ENCODE measurements at regions not wholly inside any gene's neighbourhood (a gene's known extent, or its start where the extent isn't known, plus 50 kb on each side); places are given as distances from the start of the nearest gene placed in this dataset.
"Not testable (repeated sequence)": the region's sequence is repeated elsewhere in the genome, so short reads cannot be mapped to it uniquely, and the experiment has no call there.

GRCh38 chr12:84484798-84485197 lies 427.8 kb downstream of the SLC6A15 start:
- no peak for DNase-seq

DNA sequence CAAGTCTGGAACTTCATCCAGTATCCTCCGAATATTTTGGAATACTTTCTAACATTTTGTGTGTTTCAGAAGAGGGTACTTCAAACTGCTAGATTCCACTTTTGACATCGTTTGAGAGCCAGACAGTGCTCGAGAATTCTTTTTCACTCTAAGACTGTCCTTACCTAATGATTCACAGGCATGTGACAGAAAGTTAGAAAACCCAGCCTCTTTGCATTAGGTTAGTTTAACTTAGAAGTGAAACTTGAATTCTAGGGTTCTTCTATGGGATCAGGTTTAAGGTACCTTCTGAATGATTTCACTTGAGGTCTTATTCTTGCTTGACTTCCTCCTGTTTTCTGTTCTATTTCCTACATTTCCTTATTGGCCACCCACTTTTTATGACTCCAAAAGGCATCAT lies 431.8 kb downstream of the SLC6A15 start:
- DNase-seq, result no peak

- no peak for DNase-seq
These were observed 442.2 kb downstream of the SLC6A15 start for GRCh38 chr12:84470361-84470760.

- no peak for DNase-seq
These were observed 448.0 kb downstream of the SLC6A15 start for GRCh38 chr12:84464616-84465015.

- no peak for DNase-seq
These were observed 448.7 kb downstream of the SLC6A15 start for GRCh38 chr12:84463741-84464495.

DNA sequence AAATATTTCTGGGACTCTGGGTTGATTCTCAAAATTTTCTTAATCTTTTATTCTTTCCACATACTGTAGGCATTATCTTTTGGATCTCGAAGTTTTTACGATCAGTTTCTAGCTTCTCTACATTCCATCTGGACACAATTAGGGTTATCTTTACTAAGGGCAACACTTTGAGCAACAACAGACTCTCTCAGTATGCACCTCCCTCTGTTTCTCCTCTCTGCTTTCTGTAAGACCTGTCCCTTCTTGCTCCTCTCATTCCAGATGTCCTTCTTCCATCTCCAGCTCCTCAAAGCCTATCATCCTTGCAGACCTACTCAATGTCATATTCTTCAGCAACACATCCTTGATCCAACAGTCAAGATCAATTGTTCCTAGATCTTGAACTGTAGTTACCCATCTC lies 457.0 kb downstream of the SLC6A15 start:
- no peak for DNase-seq

- DNase-seq, result not testable (repeated sequence)
These were observed 466.1 kb downstream of the SLC6A15 start for GRCh38 chr12:84446478-84446877.

DNA sequence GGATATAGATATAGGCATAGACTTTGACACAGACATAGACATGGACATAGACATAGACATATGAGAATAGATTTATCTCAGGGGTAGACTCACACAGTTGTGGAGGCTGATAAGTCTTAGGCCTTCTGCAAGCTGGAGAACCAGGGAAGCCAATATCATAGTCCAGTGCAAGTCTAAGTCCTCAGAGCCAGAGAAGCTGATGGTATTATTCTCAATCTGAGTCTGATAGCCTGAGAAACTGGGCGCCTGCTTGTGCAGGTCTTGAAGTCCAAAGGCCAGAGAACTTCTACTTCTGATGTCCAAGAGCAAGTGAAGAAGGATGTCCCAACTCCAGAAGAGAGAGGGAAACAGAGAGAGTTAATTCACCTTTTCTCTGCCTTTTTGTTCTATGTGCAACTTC lies 476.5 kb downstream of the SLC6A15 start:
- no peak for DNase-seq

- no peak for DNase-seq
These were observed 476.9 kb downstream of the SLC6A15 start for GRCh38 chr12:84435682-84436081.

- DNase-seq, result no peak
These were observed 490.3 kb downstream of the SLC6A15 start for GRCh38 chr12:84422340-84422739.

GRCh38 chr12:84421103-84421502 lies 491.5 kb downstream of the SLC6A15 start:
- DNase-seq, result no peak

DNA sequence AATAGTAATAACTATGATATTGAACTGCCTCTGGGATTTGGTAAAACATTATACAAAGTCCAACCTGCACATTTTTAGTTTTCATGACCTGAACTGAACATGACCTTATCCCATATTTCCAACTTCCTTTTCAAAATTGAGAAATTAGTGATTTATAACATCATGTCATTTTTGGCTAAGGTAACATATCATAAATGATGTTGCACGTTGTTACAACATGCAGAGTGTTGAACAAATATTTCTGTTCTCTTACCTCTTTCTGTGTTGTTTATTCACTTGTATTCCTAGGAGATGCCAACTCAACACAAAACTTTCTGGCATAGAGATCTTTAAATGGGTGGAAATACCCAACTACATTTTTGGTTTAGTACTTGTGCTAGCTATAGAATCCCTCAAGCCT lies 496.0 kb downstream of the SLC6A15 start:
- no peak for DNase-seq

DNA sequence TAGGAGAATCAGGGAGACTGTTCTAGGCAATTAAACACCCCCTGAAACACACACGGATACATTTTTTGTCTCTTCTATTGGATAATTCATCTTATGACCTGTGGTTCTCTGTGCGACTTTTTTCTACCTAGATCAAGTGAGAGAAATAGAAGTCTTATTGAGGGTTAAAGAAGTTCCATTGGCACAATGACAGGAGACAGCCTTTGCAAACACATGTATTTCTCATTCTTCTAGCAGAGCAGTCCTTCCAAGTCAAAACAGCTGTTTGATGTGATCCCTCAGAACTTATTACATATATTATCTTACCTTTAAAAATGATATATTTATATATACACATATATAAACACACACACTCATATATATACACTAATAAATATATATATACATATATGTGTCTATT lies 496.7 kb downstream of the SLC6A15 start:
- no peak for DNase-seq

DNA sequence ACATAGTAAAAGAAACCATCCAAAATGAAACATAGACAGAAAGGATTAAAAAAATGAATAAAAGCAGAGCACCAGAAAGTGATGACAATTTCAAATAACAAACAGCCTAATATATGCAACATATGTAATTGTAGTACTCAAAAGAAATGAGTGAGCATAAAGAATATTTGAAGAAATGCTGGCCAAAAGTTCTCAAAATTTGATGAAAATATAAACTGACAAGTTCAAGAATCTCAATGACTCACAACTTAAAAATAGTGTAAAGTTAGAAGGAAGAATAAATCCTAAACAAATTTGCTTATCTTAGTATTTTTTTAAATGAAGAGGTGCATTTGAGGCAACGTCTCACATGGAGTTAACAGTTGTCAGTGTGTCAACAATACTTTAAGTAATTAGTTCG lies 498.9 kb downstream of the SLC6A15 start:
- DNase-seq, result no peak

DNA sequence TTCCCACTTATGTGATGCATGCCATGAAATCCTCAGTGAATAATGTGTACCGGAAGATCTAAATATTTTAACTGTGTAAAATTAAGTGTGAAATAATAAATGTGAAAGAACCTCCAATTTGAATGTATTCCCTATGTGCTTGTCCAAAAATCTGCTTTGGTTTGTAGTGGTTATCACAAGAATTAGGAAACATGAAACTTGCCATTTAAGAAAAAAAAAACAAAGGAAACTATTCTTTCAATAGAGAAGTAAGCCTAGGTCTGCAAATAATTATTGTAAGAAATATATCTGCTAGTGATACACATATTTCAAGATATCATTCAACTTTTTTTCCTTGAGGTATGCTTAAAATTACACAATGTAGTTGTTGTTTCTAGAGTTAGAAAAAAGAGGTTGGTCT lies 500.4 kb downstream of the SLC6A15 start:
- no peak for DNase-seq

DNA sequence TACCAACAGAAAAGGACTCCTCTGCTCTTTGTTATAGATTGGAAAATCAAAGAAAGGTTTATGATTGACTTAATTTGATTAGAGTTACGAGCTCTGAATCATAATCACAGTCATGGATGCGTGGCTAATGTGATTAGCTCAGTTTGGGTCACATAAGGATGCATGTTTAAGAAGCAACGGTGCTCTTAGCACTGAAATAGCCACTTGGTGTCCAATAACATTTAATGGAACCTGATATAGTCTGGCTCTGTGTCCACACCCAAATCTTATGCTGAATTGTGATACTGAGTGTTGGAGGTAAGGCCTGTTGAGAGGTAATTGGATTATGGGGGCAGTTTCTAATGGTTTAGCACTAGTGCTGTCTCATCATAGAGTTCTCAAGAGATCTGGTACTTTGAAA lies 501.6 kb downstream of the SLC6A15 start:
- no peak for DNase-seq

DNA sequence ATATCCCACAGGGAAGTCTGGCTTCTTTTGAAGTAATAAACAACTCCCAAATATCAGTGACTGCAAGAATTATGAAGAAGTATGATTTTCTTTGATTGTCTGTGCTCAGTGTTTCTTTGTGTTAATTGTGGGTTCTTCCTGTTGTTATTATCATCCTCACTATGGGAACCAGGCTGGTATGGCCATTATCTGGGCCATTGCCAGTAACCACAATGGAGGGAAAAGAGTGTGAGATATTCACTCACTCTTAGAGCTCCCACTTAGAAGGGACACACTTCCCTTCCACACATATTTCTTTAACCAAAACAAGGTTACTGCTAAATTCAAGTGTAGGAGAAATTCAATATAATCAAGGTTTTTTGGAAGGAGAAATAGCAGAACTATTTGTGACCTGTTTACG lies 503.7 kb downstream of the SLC6A15 start:
- no peak for DNase-seq

- not testable (repeated sequence) for DNase-seq
These were observed 505.9 kb downstream of the SLC6A15 start for GRCh38 chr12:84406720-84407119.

- no peak for DNase-seq
These were observed 514.8 kb downstream of the SLC6A15 start for GRCh38 chr12:84397846-84398245.

GRCh38 chr12:84397263-84397662 lies 515.3 kb downstream of the SLC6A15 start:
- no peak for DNase-seq

DNA sequence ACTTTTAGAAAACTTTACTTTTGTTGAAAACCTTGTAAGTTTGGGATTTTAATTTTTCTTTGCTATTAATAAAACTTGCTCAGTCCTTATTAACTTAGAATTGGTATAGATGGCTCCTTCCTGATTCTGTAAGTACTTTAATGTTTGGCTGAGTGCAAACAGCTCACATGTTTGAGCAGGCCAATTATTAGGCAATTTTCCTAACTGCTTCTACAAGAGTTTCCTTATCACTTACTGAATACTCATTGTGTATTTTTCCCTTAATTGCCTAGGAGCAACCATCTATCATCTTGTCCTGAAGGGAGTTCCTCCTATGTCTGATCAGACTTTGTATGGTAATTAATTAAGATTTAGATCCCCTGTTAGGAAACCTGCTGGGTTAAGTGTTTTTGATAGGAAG lies 521.4 kb downstream of the SLC6A15 start:
- not testable (repeated sequence) for DNase-seq

GRCh38 chr12:84384384-84384783 lies 528.2 kb downstream of the SLC6A15 start:
- DNase-seq, result no peak

DNA sequence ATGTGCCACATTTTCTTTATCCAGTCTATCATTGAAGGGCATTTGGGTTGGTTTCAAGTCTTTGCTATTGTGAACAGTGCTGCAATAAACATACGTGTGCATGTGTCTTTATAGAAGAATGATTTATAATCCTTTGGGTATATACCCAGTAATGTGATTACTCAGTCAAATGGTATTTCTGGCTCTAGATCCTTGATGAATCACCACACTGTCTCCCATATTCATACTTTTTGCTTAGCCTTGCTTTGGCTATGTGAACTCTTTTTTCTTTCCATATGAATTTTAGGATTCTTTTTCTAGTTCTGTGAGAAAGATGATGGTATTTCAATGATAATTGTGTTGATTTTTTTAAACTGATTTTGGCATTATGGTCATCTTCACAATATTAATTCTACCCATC lies 530.1 kb downstream of the SLC6A15 start:
- DNase-seq, result not testable (repeated sequence)

- no peak for DNase-seq
These were observed 536.3 kb downstream of the SLC6A15 start for GRCh38 chr12:84376320-84376719.

DNA sequence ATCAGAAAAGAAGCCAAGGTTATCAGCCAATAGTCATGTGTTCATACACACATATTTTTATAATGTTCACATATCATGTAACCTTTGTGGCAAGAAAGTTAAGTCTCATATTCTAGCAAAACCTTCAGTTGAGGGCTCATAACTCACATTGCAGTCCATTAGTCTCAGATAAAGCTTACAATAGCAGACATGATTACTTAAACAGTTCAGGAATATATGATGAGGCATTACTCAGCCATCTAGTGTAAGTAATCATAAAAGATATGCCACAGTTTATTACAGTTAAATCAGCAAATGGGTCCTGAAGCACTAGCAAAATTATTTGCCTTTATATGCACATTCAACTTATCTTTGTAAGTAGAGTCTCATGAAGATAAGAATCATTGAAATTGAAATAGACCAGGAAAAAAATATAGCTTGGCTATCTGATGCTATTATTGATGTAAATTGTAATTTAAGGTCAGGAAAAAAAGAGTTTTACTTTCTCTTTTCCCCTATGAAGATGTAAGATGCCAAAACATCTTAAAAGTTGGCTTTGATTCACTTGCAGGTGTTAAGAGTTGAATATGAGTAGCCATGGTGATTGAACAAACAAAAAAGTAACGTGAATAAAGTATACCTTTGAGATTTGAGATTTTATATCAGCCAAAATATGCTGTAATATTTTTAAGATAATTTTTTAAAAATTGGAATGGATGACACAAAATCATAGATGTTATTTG lies 537.0 kb downstream of the SLC6A15 start:
- no peak for DNase-seq
